HepG2 (cell line): ENCODE measurements at regions not wholly inside any gene's neighbourhood (a gene's known extent, or its start where the extent isn't known, plus 50 kb on each side); places are given as distances from the start of the nearest gene placed in this dataset.

Experiments used
- ATAC-seq: fragments of 200-7000 bp; cut with Tn5 transposase; 3 replicates; pipeline ENCODE4 v1.9.1; 2020; ENCODE audit warnings: mild to moderate bottlenecking, moderate library complexity
- BruUV-seq: library from RNA; stranded (reverse); fragments of 400-500 nt; replicated peaks from 2 replicates; lab custom pipeline; 2021; lab: Mats Ljungman, UMichigan
- CTCF ChIA-PET: fragments of 300-600 bp; formaldehyde crosslinking; extraction: SDS; loops from one replicate; lab custom pipeline; 2021; ENCODE audit warnings: low total read pairs, inconsistent platforms, low intra/inter-chr PET ratio; lab: Yijun Ruan, JAX
- POLR2A ChIA-PET: fragments of 350-600 bp; sonication (Branson Sonifier 250); formaldehyde crosslinking; loops from one replicate; lab custom pipeline; 2020; ENCODE audit warnings: antibody characterized with exemption, inconsistent platforms; lab: Yijun Ruan, JAX
- DNase-seq: peaks from one replicate; pipeline ENCODE4 v3.0.0-alpha.2; 2015; ENCODE audit warnings: low spot score
- FAIRE-seq: peaks from 3 replicates; lab custom pipeline; 2011; peaks lifted over from hg19 to GRCh38; lab: Jason Lieb, UNC
- H2AFZ ChIP-seq: one replicate; pipeline ENCODE4 v1.6.1; 2011; ENCODE audit warnings: low read length, inconsistent platforms
- H3K27ac ChIP-seq: fragments of 300-600 bp; 3 replicates; pipeline ENCODE4 v1.8.0; 2011; ENCODE audit warnings: mixed run types, mild to moderate bottlenecking, mixed read lengths, low read length, inconsistent platforms; ENCODE audit not compliant: insufficient read depth; ENCODE audit errors: extremely low read length
- H3K27me3 ChIP-seq, 2 experiments: fragments of 200-600 bp in 1 of 2; 2 replicates in 1 of 2; 3 replicates in 1 of 2; pipeline versions ENCODE4 v1.6.0 to v1.8.0; 2011; ENCODE audit warnings: low read length in 2 of 2, mild to moderate bottlenecking in 2 of 2, moderate library complexity in 2 of 2, inconsistent platforms in 1 of 2; ENCODE audit not compliant: insufficient read depth in 2 of 2, control insufficient read depth in 1 of 2
- H3K36me3 ChIP-seq, 2 experiments: fragments of 200-600 bp in 1 of 2; replicated peaks in 1 of 2; 2 replicates in 1 of 2; 3 replicates in 1 of 2; pipeline versions ENCODE4 v1.5.1 to v1.8.0; 2011; ENCODE audit warnings: low read length in 2 of 2, inconsistent platforms in 1 of 2; ENCODE audit not compliant: insufficient read depth in 2 of 2, control insufficient read depth in 1 of 2
- H3K4me1 ChIP-seq: 2 replicates; pipeline ENCODE4 v1.5.1; 2012; ENCODE audit warnings: low read length, inconsistent platforms; ENCODE audit not compliant: insufficient read depth
- H3K4me2 ChIP-seq: 2 replicates; pipeline ENCODE4 v1.6.0; 2011; ENCODE audit warnings: low read depth, low read length, inconsistent platforms
- H3K4me3 ChIP-seq, 3 experiments: fragments of 200-600 bp in 1 of 3; sonication (generic), shearing (Covaris generic) in 1 of 3; replicated peaks in 1 of 3; 2 replicates each; pipeline ENCODE4 v1.5.1; 2011 to 2016; ENCODE audit warnings: low read length in 3 of 3, inconsistent platforms in 2 of 3, low read depth in 2 of 3, mild to moderate bottlenecking in 2 of 3, control low read depth in 1 of 3, mixed read lengths in 1 of 3; ENCODE audit not compliant: insufficient read depth in 1 of 3
- H3K79me2 ChIP-seq: one replicate; pipeline ENCODE4 v1.6.1; 2011; ENCODE audit warnings: low read length, inconsistent platforms; ENCODE audit not compliant: insufficient read depth
- H3K9ac ChIP-seq: 2 replicates; pipeline ENCODE4 v1.6.0; 2011; ENCODE audit warnings: mild to moderate bottlenecking, low read depth, low read length, inconsistent platforms; ENCODE audit not compliant: insufficient read depth
- H3K9me3 ChIP-seq: 2 replicates; pipeline ENCODE4 v1.5.1; 2012; ENCODE audit warnings: mild to moderate bottlenecking, low read length
- H4K20me1 ChIP-seq: 2 replicates; pipeline ENCODE4 v1.6.0; 2011; ENCODE audit warnings: inconsistent platforms, mild to moderate bottlenecking, low read length, moderate library complexity; ENCODE audit not compliant: insufficient read depth
- ARID3A ChIP-seq: IDR thresholded peaks from 2 replicates; pipeline ENCODE4 v1.6.1; 2012; ENCODE audit warnings: low read depth, low read length, improper control_type of control experiment
- CSRNP2 ChIP-seq: sonication (generic); formaldehyde crosslinking; conservative IDR thresholded peaks from 2 replicates; pipeline ENCODE4 v1.8.0; 2022; ENCODE audit warnings: low read depth, missing genetic modification reagents
- E2F1 ChIP-seq: sonication (generic); formaldehyde crosslinking; IDR thresholded peaks from 2 replicates; pipeline ENCODE4 v1.5.0; 2020; ENCODE audit warnings: missing genetic modification reagents
- EED ChIP-seq: sonication (generic); formaldehyde crosslinking; IDR thresholded peaks from 2 replicates; pipeline ENCODE4 v1.5.0; 2020; ENCODE audit warnings: mild to moderate bottlenecking, missing genetic modification reagents
- HHEX ChIP-seq: IDR thresholded peaks from 2 replicates; pipeline ENCODE4 v1.6.1; 2016; ENCODE audit warnings: control low read depth
- IRX3 ChIP-seq: sonication (generic); formaldehyde crosslinking; IDR thresholded peaks from 2 replicates; pipeline ENCODE4 v1.8.1; 2023; ENCODE audit warnings: mild to moderate bottlenecking, low read depth, missing genetic modification reagents, borderline replicate concordance
- NFKBIZ ChIP-seq: IDR thresholded peaks from 2 replicates; pipeline ENCODE4 v1.6.1; 2018; ENCODE audit warnings: missing genetic modification reagents, missing compliant biosample characterization
- RBAK ChIP-seq: sonication (generic); formaldehyde crosslinking; IDR thresholded peaks from 2 replicates; pipeline ENCODE4 v1.5.1; 2020; ENCODE audit warnings: mild to moderate bottlenecking, missing genetic modification reagents
- REPIN1 ChIP-seq: sonication (generic); formaldehyde crosslinking; IDR thresholded peaks from 2 replicates; pipeline ENCODE4 v1.8.0; 2022; ENCODE audit warnings: missing genetic modification reagents, low read depth, mild to moderate bottlenecking, borderline replicate concordance
- RFX1 ChIP-seq: fragments of 450-650 bp; IDR thresholded peaks from 2 replicates; pipeline ENCODE4 v1.6.1; 2017
- ZNF44 ChIP-seq: sonication (generic); formaldehyde crosslinking; IDR thresholded peaks from 2 replicates; pipeline ENCODE4 v1.5.1; 2020; ENCODE audit warnings: mild to moderate bottlenecking, missing genetic modification reagents
- WGBS: methylation state at CpG from one replicate; pipeline ENCODE4 v1.1.6; 2017; ENCODE audit warnings: low lambda C conversion rate; 5-methylcytosine and 5-hydroxymethylcytosine counted together
- in situ Hi-C: cut with HindIII; loops from 2 replicates; pipeline ENCODE4 v1.10.0; 2017; ENCODE audit warnings: low pct_unique_long_range_greater_than_20kb; ENCODE audit not compliant: extremely low pct_ligation_motif_present
- intact Hi-C: fragments of 100-400 bp; cut with micrococcal nuclease; formaldehyde crosslinking; loops from one replicate; pipeline ENCODE4 v1.10.0; 2022; ENCODE audit not compliant: unreplicated experiment

- CTCF ChIA-PET = no interaction called here
- Histone ChIP-seq H3K36me3 (no peaks in the 10 kb centered on the region), H3K4me2 (no peak overlapping the region), H3K9me3 (peaks cover 80% of the 10 kb centered on the region), H3K79me2 (no peaks in the 10 kb centered on the region), H3K27me3 (no peaks in the 10 kb centered on the region), H4K20me1 (no peaks in the 10 kb centered on the region), H3K27ac (no peak overlapping the region), H2AFZ (no peak overlapping the region), H3K4me3 (no peak overlapping the region), H3K9ac (no peak overlapping the region), H3K4me1 (no peaks in the 10 kb centered on the region)
- POLR2A ChIA-PET = no interaction called here
- no peak for FAIRE-seq
- in situ Hi-C loops (no loop called here), intact Hi-C loops (no loop called here)
- no peak for ATAC-seq
- no peak for TF ChIP-seq ZNF44 (CRISPR knock-in tag)
- TF ChIP-seq ARID3A = no peak
- no peak for TF ChIP-seq NFKBIZ (CRISPR knock-in tag)
- TF ChIP-seq REPIN1 (CRISPR knock-in tag) = no peak
- no peak for TF ChIP-seq RFX1
- no peak for TF ChIP-seq CSRNP2 (CRISPR knock-in tag)
- no peak for TF ChIP-seq EED
- TF ChIP-seq IRX3 (CRISPR knock-in tag) = no peak
- TF ChIP-seq RBAK (CRISPR knock-in tag) = no peak
- no peak for TF ChIP-seq HHEX (CRISPR knock-in tag)
- no peak for TF ChIP-seq E2F1 (CRISPR knock-in tag)
- no TSS peak for BruUV-seq
- WGBS = 18% methylated on average over 4 of the region's 4 CpGs
- no peak for DNase-seq
These were observed 119.1 kb downstream of the HTR1A start for GRCh38 chr5:63843190-63843589.
